KOPT-K1 (cell line): ENCODE measurements at regions not wholly inside any gene's neighbourhood (a gene's known extent, or its start where the extent isn't known, plus 50 kb on each side); places are given as distances from the start of the nearest gene placed in this dataset.

ENCODE experiments used
- H3K27ac ChIP-seq: fragments of 200-600 bp; sonication (generic); 2 replicates; pipeline ENCODE4 v1.5.1; 2016; ENCODE audit warnings: antibody characterized with exemption, mild to moderate bottlenecking, low read depth, low read length; ENCODE audit not compliant: poor library complexity, severe bottlenecking
- H3K36me3 ChIP-seq: fragments of 200-600 bp; sonication (generic); 2 replicates; pipeline ENCODE4 v1.5.1; 2017; ENCODE audit warnings: antibody characterized with exemption, mild to moderate bottlenecking, low read length, moderate library complexity; ENCODE audit not compliant: insufficient read depth
- H3K9me3 ChIP-seq: fragments of 200-600 bp; sonication (generic); 2 replicates; pipeline ENCODE4 v1.5.1; 2017; ENCODE audit warnings: antibody characterized with exemption, low read length, mild to moderate bottlenecking; ENCODE audit not compliant: insufficient read depth, poor library complexity, severe bottlenecking

GRCh38 chr2:167398873-167399272, 510.6 kb downstream of the XIRP2 start:
- H3K27ac ChIP-seq, result no peak overlapping the region
- no peaks in the 10 kb centered on the region for H3K9me3 ChIP-seq
- H3K36me3 ChIP-seq, result no peaks in the 10 kb centered on the region

DNA sequence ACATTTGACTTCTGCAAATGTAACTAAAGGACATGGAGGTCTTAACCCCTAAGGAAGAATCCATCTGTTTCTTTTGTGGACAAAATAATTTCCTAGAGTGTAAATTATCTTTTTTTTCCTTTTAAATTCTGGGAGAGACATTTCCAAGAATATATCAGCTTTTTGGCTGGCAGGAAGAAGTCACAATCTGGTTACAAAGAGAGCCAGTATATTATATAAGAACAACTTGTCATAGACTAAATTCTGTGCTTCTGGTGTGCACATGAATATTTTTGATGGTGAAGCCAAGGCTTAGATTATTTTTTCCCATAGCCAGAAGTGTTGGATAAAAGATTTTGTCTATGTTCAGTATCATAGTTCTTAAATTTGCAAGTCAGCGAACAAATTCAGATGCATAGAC, 500.6 kb downstream of the XIRP2 start:
- no peaks in the 10 kb centered on the region for H3K9me3 ChIP-seq

DNA sequence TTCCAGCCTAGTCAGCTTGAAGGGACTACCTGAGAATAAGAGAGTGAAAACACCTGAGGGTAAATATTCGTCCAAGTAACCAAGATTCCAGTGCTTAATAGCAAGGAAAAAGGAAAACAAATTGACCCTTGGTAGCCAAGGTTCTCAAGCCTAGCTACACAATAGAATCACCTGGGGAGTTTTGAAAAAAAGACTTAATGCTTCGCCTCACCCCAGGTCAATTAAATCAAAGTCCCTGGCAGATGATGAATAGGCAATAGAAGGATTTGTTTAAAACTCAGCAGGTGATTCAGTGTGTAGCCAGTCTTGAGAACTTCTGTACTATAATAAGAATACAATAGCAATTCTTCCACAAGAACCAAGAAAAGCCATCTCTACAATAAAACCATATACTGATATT, 500.2 kb downstream of the XIRP2 start:
- H3K9me3 ChIP-seq, result no peaks in the 10 kb centered on the region
- H3K36me3 ChIP-seq, result no peaks in the 10 kb centered on the region
- no peak overlapping the region for H3K27ac ChIP-seq

More for the DNA sequence above, 500.6 kb downstream of the XIRP2 start:
- H3K36me3 ChIP-seq, result no peaks in the 10 kb centered on the region
- no peak overlapping the region for H3K27ac ChIP-seq

DNA sequence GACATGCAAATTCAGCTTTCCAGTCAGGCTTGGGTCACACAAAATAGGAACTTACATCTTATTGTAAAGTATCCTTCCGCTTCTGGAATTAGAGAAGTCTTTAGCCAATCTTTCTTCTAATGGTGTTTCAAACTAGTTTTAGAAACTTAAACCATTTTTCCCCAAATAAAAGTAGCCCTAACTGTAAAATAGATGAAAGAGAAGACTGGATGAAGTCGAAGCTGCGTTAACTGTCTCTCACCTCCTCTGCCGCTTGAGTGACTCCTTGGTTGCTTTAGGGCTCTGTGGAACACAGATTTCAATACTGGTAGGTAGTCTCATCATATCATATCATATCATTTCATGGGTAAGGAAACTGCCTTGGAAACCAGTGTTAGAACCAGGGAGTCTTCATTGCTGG, 498.4 kb downstream of the XIRP2 start:
- H3K9me3 ChIP-seq, result no peaks in the 10 kb centered on the region
- no peaks in the 10 kb centered on the region for H3K36me3 ChIP-seq
- no peak overlapping the region for H3K27ac ChIP-seq

DNA sequence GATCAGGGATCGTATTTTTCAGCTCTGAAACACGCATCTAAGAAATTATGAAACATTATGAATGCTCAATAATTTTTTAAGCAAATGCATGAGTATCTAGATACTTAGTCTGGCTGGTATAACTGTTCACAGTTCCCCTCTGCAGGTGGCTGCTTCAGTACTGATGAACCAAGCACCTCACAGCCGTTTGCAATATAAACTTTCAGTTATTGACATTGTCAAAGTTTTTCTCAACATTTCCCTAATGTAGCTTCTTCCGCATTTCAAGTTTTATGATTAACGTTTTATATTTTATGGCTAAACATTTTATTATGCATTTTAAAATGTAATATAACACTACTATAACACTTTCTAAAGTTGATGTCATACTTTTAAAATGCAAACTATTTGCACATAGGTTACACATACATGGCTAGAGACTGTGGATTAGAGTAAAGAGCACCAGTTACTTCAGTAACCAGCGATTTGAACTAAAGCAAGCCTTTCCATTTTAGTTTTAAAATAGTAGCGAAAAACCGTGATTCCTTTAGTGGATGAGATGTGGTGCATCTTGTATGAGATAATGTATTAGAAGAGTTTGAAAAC, 495.4 kb downstream of the XIRP2 start:
- Histone ChIP-seq H3K27ac (no peak overlapping the region), H3K9me3 (no peaks in the 10 kb centered on the region), H3K36me3 (no peaks in the 10 kb centered on the region)

DNA sequence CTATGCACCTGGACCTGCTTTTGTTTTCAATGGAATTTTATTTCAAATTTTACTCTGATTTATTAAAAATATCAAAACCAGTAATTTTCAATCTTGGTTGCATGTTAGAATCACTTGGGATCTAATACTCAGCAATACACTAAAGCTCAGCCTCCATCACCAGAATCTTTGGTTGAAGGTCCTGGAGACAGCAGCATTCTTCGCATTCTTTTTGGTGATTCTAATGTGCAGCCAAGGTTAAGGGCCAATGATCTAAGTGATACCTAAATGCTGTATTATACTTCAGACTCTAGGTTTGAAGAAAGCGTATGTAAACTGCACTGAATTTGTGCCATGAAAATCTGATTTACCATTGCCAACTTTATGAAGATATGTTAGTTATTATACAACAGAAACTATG, 493.1 kb downstream of the XIRP2 start:
- no peaks in the 10 kb centered on the region for H3K36me3 ChIP-seq
- no peak overlapping the region for H3K27ac ChIP-seq
- no peaks in the 10 kb centered on the region for H3K9me3 ChIP-seq

DNA sequence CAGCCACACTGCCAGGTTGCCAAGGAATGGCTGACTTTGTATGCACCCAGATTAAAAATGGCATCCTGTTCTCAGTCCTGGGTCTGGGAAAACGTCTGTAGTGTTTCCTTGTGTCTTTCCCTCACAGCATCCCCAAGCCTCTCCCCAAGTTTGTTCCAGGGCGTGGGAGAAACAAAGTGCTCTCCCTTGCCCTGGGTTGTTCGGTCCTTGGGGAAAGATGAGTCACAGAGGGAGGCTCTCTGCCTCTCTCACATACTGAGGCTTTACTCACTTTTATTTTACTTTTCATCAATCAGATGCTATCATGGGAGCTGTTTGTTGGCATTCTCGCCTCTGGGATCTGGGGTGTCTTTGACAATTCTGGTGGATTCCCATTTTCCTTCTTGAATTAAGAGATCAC, 492.3 kb downstream of the XIRP2 start:
- H3K36me3 ChIP-seq, result no peaks in the 10 kb centered on the region
- H3K27ac ChIP-seq, result no peak overlapping the region
- H3K9me3 ChIP-seq, result no peaks in the 10 kb centered on the region

GRCh38 chr2:167380094-167380493, 491.8 kb downstream of the XIRP2 start:
- H3K36me3 ChIP-seq, result no peaks in the 10 kb centered on the region
- H3K27ac ChIP-seq, result no peak overlapping the region
- H3K9me3 ChIP-seq, result no peaks in the 10 kb centered on the region

GRCh38 chr2:167369083-167369482, 480.8 kb downstream of the XIRP2 start:
- Histone ChIP-seq H3K36me3 (no peaks in the 10 kb centered on the region), H3K9me3 (no peaks in the 10 kb centered on the region), H3K27ac (no peak overlapping the region)

- no peaks in the 10 kb centered on the region for H3K36me3 ChIP-seq
- no peaks in the 10 kb centered on the region for H3K9me3 ChIP-seq
- no peak overlapping the region for H3K27ac ChIP-seq
Measured at GRCh38 chr2:167368371-167368770, 480.1 kb downstream of the XIRP2 start.

DNA sequence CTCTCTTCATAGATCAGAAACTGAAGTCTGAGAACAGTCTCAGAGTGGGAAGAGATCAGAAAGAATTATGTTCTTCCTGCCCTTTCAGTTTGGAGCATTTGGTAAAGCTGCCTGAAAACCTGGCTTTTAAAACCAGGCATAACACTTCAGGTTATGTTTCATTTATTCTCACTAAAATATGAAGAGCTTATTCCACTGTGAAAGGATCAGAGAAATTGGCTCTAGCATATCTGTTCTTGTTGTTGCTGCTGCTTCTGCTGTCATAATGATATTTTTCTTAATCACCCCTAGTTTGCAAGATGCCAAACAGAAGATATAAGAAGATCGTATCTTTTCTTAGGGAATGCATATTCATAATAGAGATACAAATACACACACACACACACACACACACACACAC, 476.9 kb downstream of the XIRP2 start:
- no peak overlapping the region for H3K27ac ChIP-seq
- no peaks in the 10 kb centered on the region for H3K9me3 ChIP-seq
- H3K36me3 ChIP-seq, result no peaks in the 10 kb centered on the region

DNA sequence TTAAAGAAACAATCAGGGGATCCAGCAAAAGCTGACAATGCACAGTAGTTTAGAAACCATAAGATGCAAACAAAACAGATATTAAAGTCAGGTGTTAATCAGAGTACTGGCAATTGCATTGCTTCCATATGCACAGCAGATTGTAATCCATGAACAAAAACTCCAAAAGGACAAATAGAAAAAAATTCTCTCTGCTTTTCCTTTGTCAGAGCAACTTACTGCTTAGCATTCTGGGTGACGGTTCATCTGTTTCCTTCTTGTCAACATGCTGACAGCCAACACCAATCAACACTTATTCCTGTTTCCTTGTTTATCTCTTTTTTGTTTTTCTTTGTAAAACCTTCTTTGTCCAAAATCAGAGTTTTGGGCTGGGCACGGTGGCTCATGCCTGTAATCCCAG, 473.1 kb downstream of the XIRP2 start:
- no peaks in the 10 kb centered on the region for H3K9me3 ChIP-seq
- no peak overlapping the region for H3K27ac ChIP-seq
- H3K36me3 ChIP-seq, result no peaks in the 10 kb centered on the region

DNA sequence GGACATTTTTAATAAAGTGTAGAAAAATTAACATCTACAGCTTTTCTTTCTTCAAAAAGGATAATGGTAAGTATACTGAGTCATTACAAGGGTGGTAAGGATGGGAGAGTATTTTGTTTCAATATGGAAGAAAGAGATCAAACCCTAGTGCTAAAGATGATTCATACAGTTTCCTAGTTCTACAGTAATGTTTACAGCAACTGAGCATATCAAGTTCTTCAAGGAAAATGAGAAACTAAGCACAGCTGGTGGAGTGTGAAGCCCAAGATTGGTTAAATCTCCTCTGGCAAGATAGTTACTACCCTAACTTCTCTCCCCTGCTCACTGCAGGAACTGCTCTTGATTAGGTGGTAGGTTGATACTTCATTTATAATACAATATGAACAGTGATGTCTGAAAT, 467.5 kb downstream of the XIRP2 start:
- Histone ChIP-seq H3K9me3 (no peaks in the 10 kb centered on the region), H3K36me3 (no peaks in the 10 kb centered on the region), H3K27ac (no peak overlapping the region)

DNA sequence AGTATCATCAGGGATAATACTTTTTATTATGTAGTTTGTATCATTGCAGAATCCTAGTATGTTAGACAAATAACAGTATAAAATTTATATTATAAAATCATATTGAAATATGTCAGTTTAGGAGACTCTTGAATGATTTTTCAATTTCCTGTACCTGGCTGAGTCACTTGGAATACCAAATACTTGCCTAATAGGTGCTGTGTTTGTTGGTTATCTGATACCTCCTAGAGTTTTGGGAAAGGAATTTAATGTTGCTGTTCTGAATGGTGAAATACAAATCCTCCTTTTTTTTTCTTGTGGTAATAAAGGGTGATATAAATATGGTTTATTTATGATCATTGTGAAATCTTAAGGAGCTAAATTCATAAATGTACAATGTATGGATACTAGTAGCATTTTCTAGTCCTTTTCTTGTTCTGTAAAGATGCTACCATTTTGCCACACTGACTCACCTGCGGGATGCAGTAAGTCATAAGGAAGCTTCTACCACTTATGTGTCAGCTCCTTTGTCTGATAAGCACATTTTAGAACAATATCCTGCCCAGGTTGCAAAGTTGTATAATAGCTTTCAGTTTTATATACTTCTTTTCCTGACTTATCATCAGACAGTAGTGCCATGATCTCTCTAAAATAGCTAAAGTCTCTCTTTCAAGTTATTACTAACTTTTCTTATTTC, 465.5 kb downstream of the XIRP2 start:
- Histone ChIP-seq H3K27ac (no peak overlapping the region), H3K9me3 (no peaks in the 10 kb centered on the region), H3K36me3 (no peaks in the 10 kb centered on the region)

DNA sequence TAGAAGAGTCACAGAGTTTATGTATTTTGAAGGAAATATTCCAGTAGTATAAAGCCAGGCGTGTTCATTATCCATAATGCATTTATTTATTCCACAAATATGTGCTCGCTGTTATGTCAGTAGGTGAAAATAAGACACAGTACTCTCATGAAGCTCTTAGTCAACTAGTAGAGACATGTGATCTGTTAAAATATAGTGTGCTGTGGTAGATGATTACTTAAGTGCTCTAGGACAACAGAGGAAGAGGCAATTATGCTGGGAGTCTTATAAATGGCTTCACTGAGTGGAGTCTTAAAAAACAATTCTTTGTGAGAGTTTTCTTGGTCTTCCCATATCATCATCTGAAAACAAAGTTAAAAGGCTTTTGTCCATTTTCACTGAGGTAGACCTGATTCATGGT, 457.3 kb downstream of the XIRP2 start:
- H3K36me3 ChIP-seq, result no peaks in the 10 kb centered on the region
- H3K9me3 ChIP-seq, result no peaks in the 10 kb centered on the region
- no peak overlapping the region for H3K27ac ChIP-seq

GRCh38 chr2:167342769-167343168, 454.5 kb downstream of the XIRP2 start:
- no peaks in the 10 kb centered on the region for H3K36me3 ChIP-seq
- H3K27ac ChIP-seq, result no peak overlapping the region
- H3K9me3 ChIP-seq, result no peaks in the 10 kb centered on the region
